ENCODE measurements at regions not wholly inside any gene's neighbourhood (a gene's known extent, or its start where the extent isn't known, plus 50 kb on each side); places are given as distances from the start of the nearest gene placed in this dataset.
"Not testable (repeated sequence)": the region's sequence is repeated elsewhere in the genome, so short reads cannot be mapped to it uniquely, and the experiment has no call there.

DNA sequence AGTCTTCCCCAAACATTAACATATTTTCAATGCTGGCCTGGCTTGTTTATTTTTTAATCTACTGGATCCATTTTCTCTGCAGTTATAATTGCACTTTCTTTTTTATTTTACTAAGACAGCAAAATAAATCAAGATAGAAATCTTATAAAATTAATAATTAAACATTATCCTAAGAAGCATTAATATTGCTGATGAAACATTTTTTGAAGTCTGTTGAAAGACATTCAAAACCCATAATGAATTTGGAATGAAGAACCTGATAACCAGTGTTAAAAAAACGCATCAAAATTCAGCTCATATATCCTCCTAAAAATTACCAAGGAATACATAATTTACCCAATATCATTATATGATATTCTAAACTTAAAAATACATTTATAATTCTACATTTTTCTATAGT is 675.7 kb upstream of the PRMT6 start:
- no peaks in the 10 kb centered on the region for H3K9me3 Mint-ChIP-seq
- H3K27ac Mint-ChIP-seq = no peak overlapping the region
- no peak overlapping the region for H3K4me3 Mint-ChIP-seq
- no peak for TF ChIP-seq CTCF (IDR thresholded peaks at IDR 0.05; ENCODE audit: unreplicated experiment in 3 of 3)
- no peaks in the 10 kb centered on the region for H3K36me3 Mint-ChIP-seq (ENCODE audit: low read depth)
- no peaks in the 10 kb centered on the region for H3K4me1 Mint-ChIP-seq
- no peaks in the 10 kb centered on the region for H3K27me3 Mint-ChIP-seq (ENCODE audit: low read depth)

GRCh38 chr1:106389160-106389559 is 667.3 kb upstream of the PRMT6 start:
- not testable (repeated sequence) for H3K4me3 Mint-ChIP-seq; H3K27me3 Mint-ChIP-seq (ENCODE audit: low read depth); H3K27ac Mint-ChIP-seq; H3K36me3 Mint-ChIP-seq (ENCODE audit: low read depth); H3K9me3 Mint-ChIP-seq; H3K4me1 Mint-ChIP-seq

GRCh38 chr1:106393046-106393445 is 663.4 kb upstream of the PRMT6 start:
- no peaks in the 10 kb centered on the region for H3K4me1 Mint-ChIP-seq
- H3K36me3 Mint-ChIP-seq (ENCODE audit: low read depth) = no peaks in the 10 kb centered on the region
- H3K4me3 Mint-ChIP-seq = no peak overlapping the region

DNA sequence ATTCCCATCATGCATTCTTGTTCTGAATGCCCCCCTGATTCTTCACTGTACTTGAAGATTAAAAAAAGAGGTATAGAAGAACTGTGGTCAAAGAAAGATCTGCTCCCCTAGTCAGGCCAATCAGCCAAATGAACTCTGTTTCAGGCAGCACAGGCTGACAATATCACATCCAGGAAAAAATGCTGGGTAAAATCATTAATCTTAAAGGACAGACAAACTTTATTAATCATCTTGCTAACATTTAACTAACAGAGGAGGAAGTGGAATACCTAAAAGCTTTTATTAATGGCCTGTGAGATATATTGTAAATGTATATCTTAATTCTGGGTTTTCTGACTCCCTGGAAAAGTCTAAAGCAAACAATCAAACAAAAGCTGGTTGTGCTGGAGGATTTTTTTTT is 660.5 kb upstream of the PRMT6 start:
- no peaks in the 10 kb centered on the region for H3K36me3 Mint-ChIP-seq (ENCODE audit: low read depth)
- H3K27ac Mint-ChIP-seq = no peak overlapping the region

More at GRCh38 chr1:106393046-106393445, 663.4 kb upstream of the PRMT6 start:
- Mint-ChIP-seq H3K27ac (no peak overlapping the region), H3K27me3 (ENCODE audit: low read depth) (no peaks in the 10 kb centered on the region), H3K9me3 (peaks cover 3% of the 10 kb centered on the region)
- no peak for TF ChIP-seq CTCF (IDR thresholded peaks at IDR 0.05; ENCODE audit: unreplicated experiment in 3 of 3)

GRCh38 chr1:106398391-106398790 is 658.1 kb upstream of the PRMT6 start:
- H3K4me3 Mint-ChIP-seq = no peak overlapping the region
- no peaks in the 10 kb centered on the region for H3K4me1 Mint-ChIP-seq
- no peaks in the 10 kb centered on the region for H3K36me3 Mint-ChIP-seq (ENCODE audit: low read depth)
- no peak for TF ChIP-seq CTCF (IDR thresholded peaks at IDR 0.05; ENCODE audit: unreplicated experiment in 3 of 3)
- H3K27ac Mint-ChIP-seq = no peak overlapping the region
- H3K27me3 Mint-ChIP-seq (ENCODE audit: low read depth) = no peaks in the 10 kb centered on the region
- H3K9me3 Mint-ChIP-seq = no peaks in the 10 kb centered on the region

More for the DNA sequence above, 660.5 kb upstream of the PRMT6 start:
- H3K9me3 Mint-ChIP-seq = no peaks in the 10 kb centered on the region
- no peaks in the 10 kb centered on the region for H3K27me3 Mint-ChIP-seq (ENCODE audit: low read depth)
- no peak for TF ChIP-seq CTCF (IDR thresholded peaks at IDR 0.05; ENCODE audit: unreplicated experiment in 3 of 3)
- H3K4me3 Mint-ChIP-seq = no peak overlapping the region
- no peaks in the 10 kb centered on the region for H3K4me1 Mint-ChIP-seq

GRCh38 chr1:106406114-106406513 is 650.4 kb upstream of the PRMT6 start:
- no peak for TF ChIP-seq CTCF (IDR thresholded peaks at IDR 0.05; ENCODE audit: unreplicated experiment in 3 of 3)
- H3K36me3 Mint-ChIP-seq (ENCODE audit: low read depth) = no peaks in the 10 kb centered on the region

DNA sequence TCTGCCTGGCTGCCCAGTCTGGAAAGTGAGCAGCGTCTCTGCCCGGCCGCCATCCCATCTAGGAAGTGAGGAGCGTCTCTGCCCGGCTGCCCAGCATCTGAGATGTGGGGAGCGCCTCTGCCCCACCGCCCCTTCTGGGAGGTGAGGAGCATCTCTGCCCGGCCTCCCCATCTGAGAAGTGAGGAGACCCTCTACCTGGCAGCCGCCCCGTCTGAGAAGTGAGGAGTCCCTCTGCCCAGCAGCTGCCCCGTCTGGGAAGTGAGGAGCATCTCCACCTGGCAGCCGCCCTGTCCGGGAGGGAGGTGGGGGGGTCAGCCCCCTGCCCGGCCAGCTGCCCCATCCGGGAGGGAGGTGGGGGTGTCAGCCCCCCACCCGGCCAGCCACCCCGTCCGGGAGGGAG is 644.2 kb upstream of the PRMT6 start:
- H3K4me1 Mint-ChIP-seq; H3K27ac Mint-ChIP-seq; H3K9me3 Mint-ChIP-seq; H3K4me3 Mint-ChIP-seq; H3K36me3 Mint-ChIP-seq (ENCODE audit: low read depth); H3K27me3 Mint-ChIP-seq (ENCODE audit: low read depth): not testable (repeated sequence)

More at GRCh38 chr1:106406114-106406513, 650.4 kb upstream of the PRMT6 start:
- Mint-ChIP-seq H3K27ac (no peak overlapping the region), H3K4me3 (no peak overlapping the region), H3K4me1 (no peaks in the 10 kb centered on the region), H3K9me3 (no peaks in the 10 kb centered on the region), H3K27me3 (ENCODE audit: low read depth) (no peaks in the 10 kb centered on the region)
